Bone marrow (tissue), 2 donors: ENCODE measurements at regions not wholly inside any gene's neighbourhood (a gene's known extent, or its start where the extent isn't known, plus 50 kb on each side); places are given as distances from the start of the nearest gene placed in this dataset.

Source experiments
- DNase-seq, 2 donors: peaks; one replicate each; lab custom pipeline; 2025; lab: John Stamatoyannopoulos, UW

DNA sequence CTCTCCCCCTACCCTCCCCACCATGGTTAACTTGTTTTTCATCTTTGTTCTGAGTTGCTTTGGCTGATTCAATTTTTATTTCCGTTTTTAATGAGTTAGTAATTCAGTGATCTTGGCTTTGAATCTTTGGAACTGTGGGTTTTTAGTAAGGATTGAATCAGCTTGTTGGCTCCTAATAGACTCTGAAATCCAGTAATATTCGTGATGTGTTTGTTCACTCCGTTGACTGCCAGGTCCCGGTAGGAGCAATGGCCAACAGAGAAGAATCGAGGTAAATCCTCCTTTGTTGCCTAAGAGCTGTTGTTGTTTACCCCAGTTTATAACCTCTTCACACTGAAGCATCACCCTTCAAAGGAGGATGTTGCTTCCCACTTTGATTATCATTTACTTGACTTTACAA, 92.7 kb downstream of the PCSK1 start:
- no peak for DNase-seq

DNA sequence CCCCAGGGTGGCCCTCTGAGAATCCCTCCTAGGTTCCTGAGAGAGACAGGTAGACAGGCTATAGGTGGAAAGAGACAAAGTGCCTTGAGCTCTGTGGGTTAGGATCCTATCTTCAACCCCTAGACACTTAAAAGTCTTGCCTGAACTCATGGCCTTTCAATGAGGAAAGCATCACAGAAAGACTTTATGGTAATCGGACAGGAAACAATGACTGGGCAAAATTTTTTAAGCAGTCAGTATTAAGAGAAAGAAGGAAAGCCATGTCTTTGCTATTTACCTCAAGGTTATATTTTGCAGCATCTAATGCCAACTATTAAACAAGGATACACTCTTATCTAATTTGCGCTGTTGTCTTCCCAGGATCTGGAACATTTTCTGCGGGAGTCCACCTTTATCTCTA, 93.2 kb downstream of the PCSK1 start:
- DNase-seq = no peak

DNA sequence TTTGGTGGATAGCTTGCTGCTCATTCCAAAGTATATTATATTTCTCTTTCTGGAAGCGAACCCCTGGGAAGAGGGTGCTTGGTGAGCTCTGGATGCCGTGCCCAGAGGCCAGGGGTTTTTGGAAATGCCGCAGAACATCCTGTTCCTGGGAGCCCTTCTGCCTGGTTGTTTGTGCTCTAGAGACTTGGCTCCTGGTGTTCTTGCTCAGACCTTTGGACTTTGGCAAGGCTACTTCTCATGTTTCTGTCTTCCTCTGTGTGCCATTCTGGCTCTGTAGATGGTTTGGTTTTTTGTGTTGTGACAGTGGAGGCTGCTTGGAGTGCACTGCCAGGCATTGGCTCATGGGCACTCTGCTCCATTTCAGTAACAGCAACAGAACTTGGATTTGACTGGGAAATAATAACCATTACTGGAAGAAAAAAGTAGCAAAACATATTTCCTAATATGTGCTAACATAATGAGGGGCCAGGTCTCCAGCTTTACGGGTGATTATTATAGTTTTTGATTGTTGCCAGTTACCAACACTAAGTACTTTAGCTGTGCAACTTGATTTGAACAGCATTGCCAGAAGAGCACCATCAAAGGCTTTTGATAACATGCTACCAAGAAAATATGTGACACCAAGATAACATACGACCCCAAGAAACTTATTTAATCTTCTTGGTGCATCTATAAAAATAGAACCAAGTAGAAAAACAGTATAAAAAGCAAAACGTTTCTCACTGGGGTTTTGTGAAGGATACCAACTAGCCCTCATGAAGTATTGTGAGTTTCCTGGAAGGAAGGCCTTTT, 94.2 kb downstream of the PCSK1 start:
- DNase-seq = no peak

DNA sequence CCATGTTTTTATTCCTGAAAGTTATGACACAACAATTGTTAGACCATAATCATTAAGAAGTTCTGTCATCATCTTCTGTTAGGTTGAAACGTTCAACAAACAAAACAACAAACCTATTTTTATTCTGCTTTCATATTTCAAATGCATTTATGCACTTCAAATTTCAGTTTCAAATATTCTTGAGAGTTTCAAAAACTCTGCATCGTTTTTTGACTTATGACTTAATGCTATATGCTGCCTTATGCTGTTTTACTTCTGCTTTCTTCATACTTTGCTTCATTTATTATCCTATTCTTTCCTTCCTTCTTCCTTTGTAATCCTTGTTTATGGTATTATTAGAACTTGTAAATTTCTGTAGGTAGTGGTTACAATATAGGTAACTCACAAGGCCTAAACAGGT, 95.0 kb downstream of the PCSK1 start:
- no peak for DNase-seq

DNA sequence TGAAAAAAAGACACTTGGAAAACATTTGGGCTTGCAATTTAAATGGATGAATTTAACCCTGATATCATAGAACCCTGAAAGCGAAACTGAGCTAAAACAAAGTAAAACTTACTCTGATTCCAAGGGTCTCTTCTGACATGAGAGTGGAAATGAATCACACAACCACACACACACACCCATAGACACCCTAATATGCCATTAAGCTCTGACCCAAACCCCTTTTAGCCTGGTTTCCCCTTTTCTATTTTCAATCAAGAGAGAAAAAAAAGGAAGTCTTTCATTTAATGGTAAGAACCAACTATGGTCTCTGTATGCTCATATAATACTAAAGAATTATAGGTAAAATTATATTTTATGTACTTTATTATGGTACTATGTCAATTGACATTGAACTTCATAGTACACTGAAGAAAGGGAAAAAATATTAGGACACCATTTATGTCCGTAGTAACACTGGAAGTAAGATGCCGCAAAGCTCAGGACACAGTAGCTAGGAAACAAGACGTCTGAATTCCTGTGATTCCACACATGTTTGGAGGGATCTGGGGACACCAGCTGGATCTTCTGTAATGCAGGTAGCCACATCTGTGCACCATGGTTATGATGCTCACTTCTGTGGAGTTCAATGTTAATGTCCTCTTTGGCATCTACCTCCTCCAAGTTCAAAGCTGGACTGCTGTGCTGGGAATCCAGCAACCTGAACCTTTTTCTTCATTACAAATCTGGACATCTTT, 95.8 kb downstream of the PCSK1 start:
- no peak for DNase-seq

DNA sequence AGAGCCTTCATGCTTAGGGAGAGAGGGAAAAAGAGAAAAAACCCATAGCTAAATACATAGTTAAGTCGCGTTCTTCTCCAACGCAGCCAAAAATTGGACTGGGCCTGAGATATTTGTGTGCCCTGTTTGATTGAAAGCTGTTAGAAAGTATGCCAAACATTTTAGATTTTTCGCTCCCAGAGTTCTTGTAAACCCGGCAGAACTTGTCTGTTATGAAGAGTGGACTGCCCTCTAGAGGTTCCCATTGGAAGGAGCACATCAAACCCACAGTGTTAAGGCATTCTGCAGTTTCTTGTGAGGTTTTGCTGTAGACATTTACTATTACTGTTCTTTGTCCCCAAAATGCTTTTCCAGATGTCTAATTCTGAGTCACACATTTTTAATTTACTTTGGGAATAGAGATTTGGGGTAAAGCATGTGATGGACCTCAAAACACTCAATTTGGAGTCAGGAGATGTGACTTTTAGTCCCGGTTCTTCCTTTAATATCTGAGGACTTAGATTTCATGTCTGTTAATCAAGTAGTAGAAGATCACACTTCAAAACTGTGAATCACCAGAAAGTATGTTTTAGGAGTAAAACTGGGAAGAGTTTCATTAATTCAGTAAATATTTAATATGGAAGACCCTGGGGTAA, 96.6 kb downstream of the PCSK1 start:
- peak in 1 of 2 donors; percentile 64 for DNase-seq

DNA sequence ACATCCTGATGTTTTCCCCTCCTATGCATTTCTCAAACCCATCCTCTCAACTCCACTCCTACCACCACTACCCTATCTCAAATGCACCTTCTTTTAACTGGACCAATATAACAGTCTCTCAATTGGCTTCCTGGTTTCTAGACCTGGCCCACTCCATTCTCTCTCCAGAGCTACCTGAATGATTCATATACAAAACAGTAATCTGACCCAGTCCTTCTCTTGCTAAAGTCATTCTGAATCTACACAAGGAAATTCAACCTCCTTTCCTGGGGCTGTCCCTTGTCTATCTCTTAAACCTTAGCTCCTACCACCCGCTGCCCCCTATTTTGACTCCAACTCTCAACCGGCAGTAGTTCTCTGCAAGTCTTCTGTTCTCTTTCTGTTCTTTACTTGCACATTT, 97.2 kb downstream of the PCSK1 start:
- DNase-seq = no peak

DNA sequence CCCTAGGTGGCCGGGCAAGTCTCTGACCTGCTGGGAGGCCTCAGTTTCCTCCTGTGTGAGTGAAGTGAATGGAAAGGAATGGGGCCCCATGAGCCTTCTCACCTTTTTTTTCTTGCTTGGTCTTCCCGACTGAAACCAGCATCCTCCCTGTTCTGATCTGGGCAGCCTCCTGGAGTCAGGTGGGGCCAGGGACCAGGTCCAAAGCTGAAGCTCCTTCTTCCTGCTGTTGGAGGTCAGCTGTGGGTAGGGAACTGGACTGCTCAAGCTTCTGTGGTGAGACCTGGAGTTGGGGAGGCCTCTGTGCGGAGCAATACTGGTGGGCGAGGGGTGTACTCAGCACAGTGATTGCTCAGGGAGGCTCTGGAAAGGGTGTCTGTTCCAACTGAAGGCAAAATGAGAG, 99.7 kb downstream of the PCSK1 start:
- no peak for DNase-seq

DNA sequence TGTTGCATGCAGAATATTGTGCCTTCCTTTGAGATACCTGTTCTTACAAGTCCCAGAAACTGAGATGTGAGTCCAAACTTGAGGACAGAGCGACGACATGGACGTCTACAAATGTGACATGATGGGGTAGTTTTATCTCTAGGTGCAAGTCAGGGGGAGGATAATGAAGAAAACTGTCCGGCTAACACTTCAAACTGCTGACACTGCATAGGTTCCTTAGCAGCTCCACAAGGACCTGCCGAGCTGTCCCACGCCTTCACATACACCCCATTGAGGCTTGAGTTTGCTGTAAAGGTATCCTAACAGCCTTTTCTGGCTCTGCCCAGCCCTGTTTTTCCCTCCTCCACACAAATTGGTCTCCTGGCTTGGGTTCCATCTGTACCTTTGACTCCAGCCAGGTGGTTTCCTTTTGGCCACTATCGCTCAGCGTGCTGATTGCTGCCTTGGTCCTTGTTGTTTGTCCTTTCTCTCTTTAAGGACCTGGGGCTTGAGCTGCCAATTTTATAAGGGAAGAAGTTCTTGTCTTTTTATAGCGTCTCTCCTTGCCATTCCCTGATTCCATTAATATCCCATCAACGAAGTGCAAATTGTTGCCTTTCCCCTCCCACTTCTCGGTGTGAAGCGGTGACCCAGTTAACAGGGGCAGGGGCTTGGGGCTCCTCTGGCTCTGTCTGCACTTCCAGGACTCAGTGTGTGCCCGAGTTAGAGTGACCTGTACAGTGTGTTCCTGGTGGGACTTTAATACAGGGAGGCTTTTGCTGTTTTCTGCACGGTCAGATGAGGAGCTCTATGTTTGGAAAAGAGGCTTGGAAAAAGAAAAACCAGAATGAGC, 100.3 kb downstream of the PCSK1 start:
- DNase-seq = no peak

DNA sequence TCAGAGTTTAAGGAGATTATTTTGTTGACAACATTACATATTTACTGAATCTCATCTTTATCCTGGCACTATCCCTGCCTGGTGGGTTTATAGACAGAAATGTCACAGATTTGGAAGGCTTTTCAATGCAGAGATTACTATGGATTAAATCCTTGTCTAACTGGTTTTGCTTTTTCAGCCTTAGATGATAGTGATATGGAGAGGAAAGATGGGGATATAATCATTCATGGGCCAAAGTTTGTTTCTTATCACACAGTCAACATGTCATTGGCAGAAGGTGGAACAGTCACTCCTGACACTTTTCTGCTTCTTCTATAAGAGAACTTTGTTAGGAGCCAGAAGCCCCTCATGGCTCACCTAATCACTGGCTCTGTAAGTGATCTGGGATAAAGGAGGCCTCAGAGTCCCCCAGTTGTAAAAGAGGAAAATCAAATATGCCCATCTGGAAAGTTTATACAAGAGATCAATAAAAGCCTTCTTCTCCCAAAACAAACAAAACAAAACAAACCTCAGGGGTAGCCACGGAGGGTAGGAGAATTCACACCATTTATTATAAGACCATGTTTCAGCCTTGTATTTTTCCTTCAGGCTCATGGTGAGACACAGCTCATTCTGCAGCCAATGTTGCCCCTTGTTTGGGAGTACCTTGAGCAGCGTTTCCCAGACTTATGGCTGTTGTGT, 101.2 kb downstream of the PCSK1 start:
- DNase-seq = no peak

DNA sequence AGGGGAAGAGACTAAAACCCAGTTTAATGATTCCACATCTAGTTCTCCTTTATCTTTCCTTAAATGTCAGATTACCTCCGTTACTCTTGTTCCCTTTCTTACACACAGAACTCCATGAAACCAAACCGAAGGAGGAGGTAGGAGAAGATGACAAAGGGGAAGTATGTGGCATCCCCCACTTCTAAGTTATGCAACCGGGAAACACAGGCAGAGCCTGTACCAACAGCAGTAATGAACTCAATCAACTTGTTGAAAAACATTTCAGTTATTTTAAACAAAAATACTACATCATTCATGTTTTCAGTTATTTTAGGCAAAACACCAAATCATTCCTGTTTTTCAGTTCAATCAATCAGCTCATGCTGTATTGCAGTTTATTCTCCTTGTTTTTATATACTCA, 101.8 kb downstream of the PCSK1 start:
- peak in 1 of 2 donors; percentile 6 for DNase-seq

DNA sequence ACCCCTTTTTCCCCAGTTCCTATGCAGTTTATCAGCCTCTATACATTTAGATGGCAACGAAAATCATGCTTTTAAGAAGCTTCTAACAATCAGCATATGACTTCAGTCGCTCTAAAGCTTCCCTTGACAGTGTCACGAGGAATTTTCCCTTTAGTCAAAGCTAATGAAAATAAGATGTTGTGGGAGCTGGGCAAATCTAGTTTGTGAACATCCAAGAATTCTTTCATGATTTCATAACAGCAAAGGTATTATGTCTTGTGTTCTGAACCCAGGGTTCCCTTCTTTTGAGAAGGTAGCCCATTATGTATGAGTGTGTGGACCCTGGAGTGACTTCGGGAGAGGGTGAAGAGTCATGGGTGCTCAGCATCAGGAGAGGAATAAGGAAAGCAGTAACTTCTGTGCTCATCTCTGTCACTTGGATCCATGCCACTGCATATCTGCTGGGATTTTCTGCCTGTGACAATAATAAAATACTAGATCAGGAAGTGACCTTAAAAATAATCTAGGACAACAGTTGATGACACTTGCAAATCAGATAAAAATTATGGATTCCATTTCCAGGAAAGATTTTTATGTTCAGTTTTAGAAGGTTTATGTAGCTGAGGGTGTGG, 102.4 kb downstream of the PCSK1 start:
- DNase-seq = no peak

DNA sequence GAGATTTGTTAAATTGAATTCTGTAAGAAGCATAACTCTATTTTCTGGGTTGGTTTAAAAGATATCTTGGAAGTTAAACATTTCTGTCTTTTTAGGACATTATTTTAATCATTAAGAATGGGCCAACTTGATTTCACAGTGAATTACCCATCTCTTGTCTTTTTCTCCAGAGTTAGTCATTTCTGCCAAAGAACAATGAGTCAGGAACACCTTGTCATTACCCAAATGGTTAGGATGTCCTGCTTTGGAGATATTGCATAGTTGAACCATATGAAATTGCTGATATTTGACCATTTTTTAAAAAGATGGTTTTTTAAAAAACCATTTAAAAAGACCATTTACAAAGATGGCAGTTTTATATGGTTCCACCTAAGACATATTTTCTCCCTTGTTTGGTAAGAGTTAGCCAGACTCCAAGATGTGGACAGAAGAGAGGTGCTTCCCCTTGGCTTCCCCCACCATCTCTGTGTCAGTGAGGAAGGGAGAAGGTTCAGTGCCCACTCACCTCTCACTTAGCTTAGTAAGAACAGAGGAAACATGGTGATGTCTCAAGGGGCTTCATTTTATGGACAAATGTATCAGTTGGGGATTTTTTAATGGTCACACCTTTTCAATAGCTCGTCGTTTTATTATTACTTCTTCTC, 103.0 kb downstream of the PCSK1 start:
- no peak for DNase-seq

DNA sequence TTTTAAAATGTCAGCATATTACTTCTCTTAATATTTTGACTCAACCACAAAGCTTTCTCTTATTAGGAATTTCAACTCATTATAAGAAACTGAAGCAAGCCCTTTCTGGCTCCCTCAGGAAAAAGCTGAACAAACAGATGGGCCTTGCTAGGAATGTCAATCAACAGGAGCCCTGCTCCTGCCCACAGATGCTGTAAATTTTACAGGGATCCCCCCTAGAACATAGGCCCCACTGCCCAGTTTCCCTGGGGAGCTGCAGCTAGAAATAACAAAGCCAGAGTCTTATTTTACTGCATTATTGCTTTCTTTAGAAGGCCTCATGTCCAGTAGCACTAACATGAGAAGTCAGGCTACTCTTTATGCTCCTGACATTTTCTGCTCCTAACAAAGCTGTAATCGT, 103.8 kb downstream of the PCSK1 start:
- DNase-seq = no peak

DNA sequence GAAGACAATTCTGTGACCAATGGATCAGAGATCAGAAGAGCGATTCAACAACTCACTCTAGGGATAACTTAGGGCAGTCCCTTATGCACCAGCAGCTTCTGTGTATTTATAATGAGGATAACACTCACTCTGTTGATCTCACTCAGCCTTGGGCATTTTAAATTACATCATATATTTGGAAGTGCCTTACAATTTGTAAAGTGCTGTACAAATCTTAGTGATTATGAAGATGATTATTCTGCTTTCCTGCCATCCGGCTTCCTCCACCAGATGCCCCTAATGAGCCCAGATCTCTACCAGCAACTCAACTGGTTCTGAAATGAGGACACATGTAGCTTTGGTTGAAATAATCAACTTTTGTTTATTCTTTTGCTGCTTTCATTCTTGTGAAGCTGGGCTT, 105.3 kb downstream of the PCSK1 start:
- DNase-seq = no peak

DNA sequence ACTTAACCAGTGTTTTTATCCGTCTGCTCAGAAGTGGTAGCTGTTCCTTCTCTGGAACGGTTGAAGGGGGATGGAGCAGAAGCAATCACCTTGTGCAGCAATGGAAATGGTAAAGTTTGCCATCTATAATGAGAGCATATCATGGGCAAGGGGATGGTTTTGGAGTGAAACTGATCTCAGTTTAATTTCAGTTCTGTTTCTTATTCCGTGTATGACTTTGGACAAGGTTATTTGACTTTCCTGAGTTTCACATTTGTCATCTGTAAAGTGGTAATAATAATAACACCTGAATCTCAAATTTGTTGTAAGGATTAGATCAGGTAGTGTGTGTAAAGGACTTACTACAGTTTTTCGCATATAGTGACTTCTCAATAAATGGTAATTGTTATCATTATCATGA, 106.1 kb downstream of the PCSK1 start:
- DNase-seq = no peak

DNA sequence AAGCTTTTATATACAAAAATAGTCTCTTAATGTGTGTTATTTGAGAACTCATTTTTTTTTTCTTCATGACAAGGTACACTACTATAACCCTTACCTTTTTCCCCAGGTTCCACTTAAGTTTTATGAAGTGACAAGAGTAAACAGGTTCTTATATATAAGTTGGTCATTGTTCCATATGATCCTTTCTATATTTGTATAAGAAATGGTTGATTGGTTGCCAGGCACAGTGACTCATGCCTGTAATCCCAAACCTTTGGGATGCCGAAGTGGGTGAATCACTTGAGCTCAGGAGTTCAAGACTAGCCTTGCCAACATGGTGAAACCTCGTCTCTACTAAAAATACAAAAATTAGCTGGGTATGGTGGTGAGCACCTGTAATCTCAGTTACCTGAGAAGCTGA, 108.3 kb downstream of the PCSK1 start:
- no peak for DNase-seq

DNA sequence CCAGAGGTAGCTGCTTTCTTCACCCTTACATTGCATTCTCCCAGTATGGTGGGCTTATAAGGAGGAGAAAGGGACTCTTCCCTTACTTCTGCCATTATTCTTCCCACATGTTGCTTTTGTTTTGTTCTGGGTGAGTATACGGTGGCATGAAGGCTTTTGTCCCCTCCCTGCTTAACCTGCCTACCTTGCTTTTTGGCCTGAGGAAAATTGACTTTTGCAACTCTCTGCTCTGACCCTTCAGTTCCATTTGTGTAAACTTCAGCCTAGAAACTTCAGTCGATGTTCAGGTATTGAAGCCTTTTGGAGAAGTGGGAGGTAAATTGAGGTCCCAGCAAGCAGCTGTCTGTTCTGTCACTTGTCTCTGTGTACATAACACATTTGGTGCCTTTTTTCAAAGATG, 110.2 kb downstream of the PCSK1 start:
- no peak for DNase-seq

DNA sequence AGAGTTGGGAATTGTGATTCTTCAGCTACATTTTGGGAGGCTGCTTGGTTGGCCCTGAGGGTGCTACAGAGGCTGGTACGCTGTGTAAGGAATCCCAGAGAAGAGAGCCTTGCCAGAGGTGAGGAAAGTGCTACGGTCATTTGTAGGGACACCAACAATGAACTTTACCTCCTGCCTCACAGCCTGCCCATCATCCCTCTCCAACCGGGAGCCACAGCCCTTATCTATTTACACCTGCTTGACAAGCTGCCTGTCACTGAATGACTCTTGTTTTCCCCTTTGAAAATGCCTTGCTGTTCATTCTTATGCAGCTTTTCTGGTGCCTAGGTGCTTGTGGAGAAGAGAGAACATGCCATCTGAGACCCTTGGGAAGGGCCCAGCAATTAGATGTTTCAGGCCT, 110.8 kb downstream of the PCSK1 start:
- DNase-seq = no peak

DNA sequence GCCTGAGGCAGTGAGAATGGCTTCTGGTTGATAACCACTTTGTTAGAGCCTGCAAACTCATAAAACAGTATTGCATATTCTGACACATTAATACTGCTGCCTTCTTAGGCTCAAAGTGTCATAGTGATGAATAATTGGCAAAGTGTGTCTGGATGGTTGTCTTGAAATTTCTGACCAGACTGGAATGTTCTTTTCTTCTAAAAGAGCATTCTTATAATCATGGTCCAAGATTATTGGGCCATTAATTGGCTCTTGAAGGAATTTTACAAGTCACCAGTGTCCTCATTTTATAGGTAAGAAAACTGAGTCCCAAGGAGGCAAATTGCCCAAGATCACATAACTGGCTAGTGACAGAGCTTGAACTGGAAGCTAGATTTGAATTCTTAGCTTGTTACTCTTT, 111.7 kb downstream of the PCSK1 start:
- DNase-seq = no peak

DNA sequence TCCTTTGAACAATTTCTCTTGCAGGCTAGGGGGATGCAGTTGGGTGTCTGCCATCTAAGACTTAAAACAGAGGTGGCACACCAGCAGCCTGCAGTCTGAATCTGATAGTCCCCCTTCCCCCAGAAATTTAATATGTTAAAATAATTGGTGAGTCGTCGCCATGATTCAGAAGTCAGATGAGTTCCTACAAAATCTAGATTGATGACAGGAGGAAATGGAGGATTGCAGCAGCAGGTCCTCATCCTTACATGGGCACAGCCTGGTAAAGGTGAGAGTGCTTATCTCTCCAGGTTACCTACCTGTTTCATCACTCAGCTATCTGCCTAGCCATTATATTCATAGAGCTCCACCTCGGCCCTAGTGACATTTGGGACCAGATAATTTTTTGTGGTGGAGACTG, 112.3 kb downstream of the PCSK1 start:
- no peak for DNase-seq
